Muscle of back (tissue), 3 donors: ENCODE measurements at regions not wholly inside any gene's neighbourhood (a gene's known extent, or its start where the extent isn't known, plus 50 kb on each side); places are given as distances from the start of the nearest gene placed in this dataset.
A peak's percentile ranks its signal among the peaks of the same experiment; 100 is the strongest.
"Not testable (repeated sequence)": the region's sequence is repeated elsewhere in the genome, so short reads cannot be mapped to it uniquely, and the experiment has no call there.

Experiments used
- DNase-seq, 3 donors: peaks; one replicate each; pipeline versions ENCODE4 v3.0.0 to v3.0.0-alpha.2; 2013

DNA sequence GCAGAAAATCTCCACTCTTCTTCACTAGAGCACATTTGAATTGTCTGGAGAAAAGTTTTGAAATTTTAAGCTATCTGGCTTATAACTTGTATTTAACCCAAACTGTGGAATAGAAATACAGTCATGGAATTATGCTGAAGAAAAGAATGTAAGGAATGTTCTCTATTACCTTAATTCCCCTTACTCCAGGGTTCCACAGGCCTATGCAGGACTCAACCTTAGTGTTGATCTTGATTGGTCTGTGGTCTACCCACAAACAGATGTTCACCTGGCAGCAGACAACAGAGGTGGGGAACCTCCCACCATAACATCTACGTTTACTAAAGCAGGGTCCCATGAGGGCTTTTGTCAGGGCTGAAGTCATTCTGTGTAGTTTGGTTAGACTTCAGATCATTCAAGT lies 189.3 kb upstream of the GPRIN3 start:
- no peak for DNase-seq

- DNase-seq: no peak
Observed at GRCh38 chr4:89493367-89493766, 185.8 kb upstream of the GPRIN3 start.

DNA sequence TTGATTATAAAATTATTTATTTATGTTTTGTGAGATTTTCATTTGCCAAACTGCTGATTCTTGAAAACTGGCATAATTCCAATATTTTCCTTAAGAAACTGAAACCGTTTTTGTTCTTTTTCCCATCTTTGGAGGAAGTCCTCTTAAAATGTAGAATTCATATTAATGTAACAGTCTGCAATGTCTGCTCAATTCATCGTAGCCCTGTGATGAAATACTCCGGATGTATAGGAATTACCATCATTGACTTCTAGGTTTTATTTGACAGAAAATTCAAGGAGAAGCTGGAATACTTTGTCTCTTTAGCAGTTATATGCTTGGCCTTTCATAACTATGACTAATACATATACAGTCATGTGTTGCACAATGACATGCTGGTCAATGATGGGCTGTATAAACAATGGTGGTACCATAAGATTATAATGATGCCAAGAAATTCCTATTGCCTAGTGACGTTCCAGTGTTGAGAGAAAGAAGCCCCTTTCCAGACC lies 185.0 kb upstream of the GPRIN3 start:
- DNase-seq: peak in 1 of 3 donors; percentile 30

DNA sequence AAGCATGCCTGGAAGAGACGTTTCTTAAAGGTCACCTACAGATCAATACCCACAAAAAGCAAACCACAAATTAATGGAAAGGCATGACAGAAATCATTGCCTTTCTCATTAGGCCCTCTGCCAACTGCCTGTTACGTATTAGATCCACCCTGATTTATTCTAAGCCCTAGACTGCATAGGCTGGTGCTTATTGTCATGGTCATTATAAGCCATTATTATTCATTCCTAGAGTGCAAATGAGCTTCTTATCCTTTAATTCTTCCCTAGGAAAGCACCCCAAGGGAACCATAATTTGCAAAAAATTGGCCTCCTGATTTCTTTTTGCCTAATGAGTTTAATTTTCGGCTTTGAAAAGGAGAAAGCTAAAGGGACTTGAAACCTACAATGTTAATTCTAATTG lies 184.2 kb upstream of the GPRIN3 start:
- DNase-seq: no peak

GRCh38 chr4:89489921-89490431 lies 182.4 kb upstream of the GPRIN3 start:
- DNase-seq: not testable (repeated sequence)

DNA sequence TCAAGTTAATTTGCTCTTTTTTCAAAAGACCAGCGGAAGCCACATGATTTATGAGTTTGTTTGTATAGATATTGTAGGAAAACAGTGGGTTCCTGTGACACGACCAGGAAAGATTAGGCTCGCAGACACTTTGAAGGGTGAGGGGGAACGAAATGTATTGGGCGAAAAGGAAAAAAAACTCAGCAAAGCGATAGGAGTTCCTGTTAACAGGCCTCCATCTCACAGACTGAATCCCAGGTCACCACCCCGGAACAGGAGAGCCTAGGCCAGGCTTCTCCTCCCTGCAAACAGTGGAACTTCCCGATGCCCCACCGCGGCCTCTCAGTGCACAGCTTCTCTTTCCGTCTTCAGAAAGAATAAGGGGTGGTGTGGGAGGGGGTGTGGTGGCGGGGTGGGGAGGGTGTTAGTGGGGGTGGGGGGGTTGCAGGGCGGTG lies 181.8 kb upstream of the GPRIN3 start:
- DNase-seq: no peak

DNA sequence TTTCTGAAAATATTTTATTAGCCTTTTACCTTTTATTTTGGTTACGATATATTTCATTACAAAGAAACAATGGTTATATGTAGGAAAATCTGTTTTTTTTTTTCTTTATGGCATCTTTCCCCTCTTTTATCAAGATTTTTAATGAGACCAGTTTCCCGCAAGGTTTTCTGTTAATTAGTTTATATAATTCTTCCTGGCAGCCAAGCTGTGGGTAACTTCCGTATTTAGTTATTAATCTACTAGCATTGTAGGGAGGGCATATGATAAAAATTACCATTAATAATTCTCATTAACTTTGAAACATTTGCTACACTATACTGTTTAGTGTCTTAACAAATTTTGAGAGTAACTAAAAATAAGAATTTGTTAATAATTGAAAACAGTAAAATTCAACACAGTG lies 181.1 kb upstream of the GPRIN3 start:
- DNase-seq: no peak

GRCh38 chr4:89486673-89487072 lies 179.1 kb upstream of the GPRIN3 start:
- no peak for DNase-seq

DNA sequence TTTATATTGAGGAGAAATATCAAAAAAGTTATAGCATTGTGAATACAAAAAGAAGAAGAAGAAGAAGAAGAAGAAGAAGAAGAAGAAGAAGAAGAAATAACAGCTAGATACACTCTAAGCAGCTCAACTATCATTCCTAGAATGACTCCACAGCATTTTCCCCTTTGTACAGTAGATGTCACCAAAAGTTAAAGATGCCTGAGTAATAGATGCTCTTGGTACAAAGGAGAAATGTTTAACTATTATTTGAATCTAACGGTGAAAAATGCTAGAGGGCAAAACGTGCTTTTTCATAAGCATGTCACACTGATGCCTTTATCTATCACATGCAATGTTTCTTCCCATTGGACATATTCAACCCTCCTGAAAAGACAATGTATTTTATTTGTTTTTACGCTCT lies 178.4 kb upstream of the GPRIN3 start:
- DNase-seq: no peak

DNA sequence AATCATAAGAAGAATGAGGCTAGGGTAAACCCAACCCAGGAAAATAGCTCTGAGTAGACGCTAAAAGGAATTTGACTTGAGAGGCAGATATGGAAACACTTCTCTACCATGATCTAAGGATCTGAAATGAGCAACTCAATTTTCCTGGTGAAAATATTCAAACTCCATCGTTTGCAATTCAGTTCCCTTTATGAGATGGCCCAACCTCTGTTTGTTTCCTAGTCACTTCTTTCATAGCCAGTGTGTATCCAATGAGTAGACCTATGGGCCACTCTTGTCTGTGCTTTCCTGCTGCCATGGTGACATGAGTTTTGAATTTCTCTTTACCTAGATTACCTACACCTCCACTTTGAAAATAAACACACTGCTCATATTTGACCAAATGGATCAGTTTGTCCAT lies 176.2 kb upstream of the GPRIN3 start:
- no peak for DNase-seq

- DNase-seq: no peak
Observed at GRCh38 chr4:89482926-89483595, 175.5 kb upstream of the GPRIN3 start.

- DNase-seq: no peak
Observed at GRCh38 chr4:89482251-89482650, 174.7 kb upstream of the GPRIN3 start.

DNA sequence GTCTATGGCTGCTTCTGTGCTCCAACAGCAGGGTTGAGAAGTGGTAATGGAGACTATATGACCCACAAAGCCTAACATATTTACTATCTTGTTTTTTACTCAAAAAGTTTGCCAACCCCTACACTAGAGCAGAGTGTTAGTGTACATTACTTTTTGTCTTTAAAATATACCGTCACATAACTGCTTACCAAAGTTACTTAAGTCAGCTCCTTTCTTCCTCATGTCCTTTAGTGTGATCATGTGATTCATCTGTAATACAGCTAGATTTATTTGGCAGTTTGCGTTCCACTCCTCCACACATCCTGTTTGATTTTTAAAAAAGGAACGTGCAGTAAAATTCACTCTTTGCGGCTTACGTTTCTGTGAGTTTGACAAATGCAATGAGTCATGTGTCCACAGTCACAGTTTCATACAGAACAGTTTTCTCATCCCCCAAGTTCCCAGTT lies 162.4 kb upstream of the GPRIN3 start:
- DNase-seq: peak in 2 of 3 donors; percentile 19 to 76

- DNase-seq: no peak
Observed at GRCh38 chr4:89469516-89469915, 161.9 kb upstream of the GPRIN3 start.

DNA sequence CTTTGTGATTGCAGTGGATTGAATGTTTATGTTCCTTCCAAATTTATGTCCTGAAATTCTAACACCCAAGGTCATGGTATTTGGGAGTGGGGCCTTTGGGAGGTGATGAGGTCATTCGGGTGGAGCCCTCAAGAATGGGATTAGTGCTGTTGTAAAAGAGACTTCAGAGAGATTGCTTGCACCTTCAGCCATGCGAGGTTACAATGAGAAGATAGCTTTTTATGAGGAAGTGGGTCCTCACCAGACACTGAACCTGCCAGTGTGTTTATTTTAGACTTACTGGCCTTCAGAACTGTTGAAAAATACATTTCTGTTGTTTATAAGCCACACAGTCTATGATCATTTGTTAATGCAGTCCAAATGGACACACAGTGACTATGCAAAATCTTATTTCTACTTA lies 161.0 kb upstream of the GPRIN3 start:
- DNase-seq: no peak

DNA sequence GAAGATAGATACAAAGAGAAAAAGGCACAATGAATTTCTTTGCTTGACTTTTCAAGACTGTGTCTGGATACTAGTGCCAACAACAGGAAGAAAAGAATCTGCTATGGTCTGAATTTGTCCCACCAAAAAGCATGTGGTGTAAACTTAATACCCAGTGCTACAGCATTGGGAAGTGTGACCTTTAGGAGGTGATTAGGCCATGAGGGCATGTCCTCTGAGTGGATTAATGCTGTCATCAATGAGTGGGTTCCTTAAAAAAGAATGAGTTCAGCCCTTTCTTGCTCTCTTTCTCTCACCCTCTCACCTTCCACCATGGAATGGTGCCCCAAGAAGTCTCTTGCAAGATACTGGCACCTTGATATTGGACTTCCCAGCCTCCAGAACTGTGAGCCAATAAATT lies 155.7 kb upstream of the GPRIN3 start:
- no peak for DNase-seq

- no peak for DNase-seq
Observed at GRCh38 chr4:89447543-89447942, 139.9 kb upstream of the GPRIN3 start.

GRCh38 chr4:89446193-89446592 lies 138.6 kb upstream of the GPRIN3 start:
- DNase-seq: no peak

DNA sequence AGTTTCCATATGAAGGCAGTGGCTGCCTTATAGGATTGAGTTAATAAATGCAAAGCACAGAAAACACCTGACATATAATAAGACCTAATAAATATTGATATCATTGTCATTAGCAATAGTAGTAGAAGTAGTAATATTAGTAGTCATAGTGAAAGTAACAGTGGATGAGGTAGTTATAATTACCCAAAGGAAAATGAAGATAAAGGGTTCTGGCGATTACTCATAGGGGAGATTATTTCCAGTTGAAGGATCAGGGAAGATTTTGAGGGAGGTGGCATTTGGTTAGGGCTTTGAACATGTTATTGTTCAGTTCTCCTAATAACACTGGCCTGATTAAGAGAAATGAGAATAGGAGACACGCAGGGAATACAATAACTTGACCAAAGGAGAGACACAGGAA lies 131.9 kb upstream of the GPRIN3 start:
- no peak for DNase-seq

- peak in 1 of 3 donors; percentile 4 for DNase-seq
Observed at GRCh38 chr4:89438102-89438831, 130.7 kb upstream of the GPRIN3 start.

DNA sequence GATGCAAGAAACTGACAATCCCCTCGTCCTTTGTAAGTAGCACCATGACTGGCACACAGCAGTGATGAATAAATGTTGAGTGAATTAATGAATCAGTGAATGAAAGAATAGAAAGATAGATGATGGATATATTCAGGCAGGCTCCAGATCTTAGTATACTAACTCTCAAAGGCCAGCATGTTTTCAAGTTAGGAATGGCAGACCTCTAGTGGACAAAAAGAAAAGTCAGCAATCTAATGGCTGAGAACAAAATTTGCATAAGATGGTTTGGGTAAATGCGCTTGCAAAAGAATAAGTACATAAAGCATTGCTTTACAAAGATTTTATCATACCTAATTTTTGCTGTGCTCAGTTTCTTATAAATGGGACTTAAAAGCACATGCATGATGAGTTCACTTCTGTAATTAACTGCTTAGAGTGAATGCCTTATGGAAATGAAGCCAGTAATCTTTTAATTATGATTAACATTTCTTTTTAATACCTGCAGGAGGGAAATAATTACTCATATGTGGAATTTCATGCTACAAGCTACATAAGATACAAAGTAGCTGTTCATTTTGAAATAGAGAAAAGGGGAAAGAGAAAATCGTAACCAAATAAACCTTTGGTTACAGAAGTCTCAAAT lies 126.9 kb upstream of the GPRIN3 start:
- DNase-seq: peak; percentile 12 to 52 (median 36)

DNA sequence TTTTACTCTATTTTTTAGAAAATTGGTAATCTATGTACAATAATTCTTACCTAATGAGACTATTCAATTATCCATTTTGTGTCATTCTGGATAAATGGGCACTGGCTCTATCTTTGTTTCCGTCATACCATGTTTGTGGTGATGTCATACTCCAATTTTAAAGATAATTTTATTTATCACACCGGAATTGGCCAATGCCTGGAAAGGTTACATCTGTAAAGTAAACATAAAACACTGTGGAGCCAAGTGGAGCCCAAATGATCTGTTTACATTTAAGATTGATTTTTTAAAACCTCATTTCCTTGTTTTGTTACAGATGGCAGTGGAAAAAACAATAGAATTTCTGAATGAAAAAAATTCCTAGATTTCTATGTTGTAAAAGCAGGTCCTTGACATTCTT lies 120.2 kb upstream of the GPRIN3 start:
- no peak for DNase-seq

- DNase-seq: no peak
Observed at GRCh38 chr4:89425023-89425422, 117.4 kb upstream of the GPRIN3 start.
